ENCODE measurements at regions not wholly inside any gene's neighbourhood (a gene's known extent, or its start where the extent isn't known, plus 50 kb on each side); places are given as distances from the start of the nearest gene placed in this dataset.
A peak's percentile ranks its signal among the peaks of the same experiment; 100 is the strongest.

DNA sequence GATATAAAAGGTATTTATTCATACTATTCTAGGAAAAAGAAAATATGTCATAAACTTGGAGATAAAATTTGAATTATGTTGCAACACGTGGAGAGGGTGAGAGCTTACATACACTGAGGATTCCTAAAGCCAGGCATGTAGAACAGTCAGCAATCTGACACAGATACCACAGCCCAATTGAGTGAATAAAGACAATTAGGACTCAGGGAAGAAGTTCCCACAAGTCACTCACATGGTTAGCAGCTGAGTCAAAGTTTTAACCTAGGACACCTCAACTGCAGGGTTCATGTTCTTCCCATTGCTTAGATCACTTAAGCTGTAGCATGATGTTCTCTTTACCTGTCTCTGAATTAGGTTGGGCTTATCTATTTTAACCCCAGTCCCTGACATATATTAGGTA lies 189.5 kb downstream of the CMPK2 start:
- Histone ChIP-seq H3K4me3 (ENCODE audit: low read length) (no peak overlapping the region), H3K9me3 (ENCODE audit: insufficient read depth, low read depth, low read length) (no peaks in the 10 kb centered on the region), H3K9ac (ENCODE audit: low read depth, low read length) (no peak overlapping the region), H3K36me3 (ENCODE audit: insufficient read depth, low read depth, low read length) (no peaks in the 10 kb centered on the region), H3K27ac (ENCODE audit: low read length) (no peak overlapping the region), H3K4me1 (ENCODE audit: insufficient read depth, low read length) (peaks cover 13% of the 10 kb centered on the region; the same call in 1 of the 2 replicates), H3K27me3 (ENCODE audit: insufficient read depth, low read length) (peaks cover 14% of the 10 kb centered on the region; the same call in 1 of the 2 replicates)

DNA sequence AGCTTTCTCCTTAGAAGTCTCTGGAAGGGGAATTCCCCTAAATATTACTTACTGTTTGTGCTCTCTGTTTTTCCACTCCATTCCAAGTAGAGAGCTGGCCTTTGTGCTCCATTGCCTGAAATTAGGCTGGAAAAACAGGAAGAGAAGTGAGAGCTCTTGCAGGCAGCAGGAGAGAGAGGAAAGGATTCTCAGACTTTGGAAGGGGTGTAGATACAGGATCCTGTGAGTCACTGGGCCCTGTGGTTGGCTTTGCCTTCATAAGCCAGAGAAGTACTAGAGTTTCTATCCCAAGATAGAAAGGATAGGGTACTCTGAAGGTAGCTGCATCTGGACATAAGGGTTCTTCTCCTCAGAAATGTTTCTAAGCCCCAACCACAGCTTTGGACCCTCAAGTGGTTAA lies 188.9 kb downstream of the CMPK2 start:
- H3K36me3 ChIP-seq (ENCODE audit: insufficient read depth, low read depth, low read length): no peaks in the 10 kb centered on the region
- H3K27ac ChIP-seq (ENCODE audit: low read length): no peak overlapping the region
- no peaks in the 10 kb centered on the region for H3K9me3 ChIP-seq (ENCODE audit: insufficient read depth, low read depth, low read length)
- peaks cover 18% of the 10 kb centered on the region; the same call in 1 of the 2 replicates for H3K4me1 ChIP-seq (ENCODE audit: insufficient read depth, low read length)
- H3K27me3 ChIP-seq (ENCODE audit: insufficient read depth, low read length): peaks cover 14% of the 10 kb centered on the region; the same call in 1 of the 2 replicates
- H3K4me3 ChIP-seq (ENCODE audit: low read length): no peak overlapping the region
- no peak overlapping the region for H3K9ac ChIP-seq (ENCODE audit: low read depth, low read length)

DNA sequence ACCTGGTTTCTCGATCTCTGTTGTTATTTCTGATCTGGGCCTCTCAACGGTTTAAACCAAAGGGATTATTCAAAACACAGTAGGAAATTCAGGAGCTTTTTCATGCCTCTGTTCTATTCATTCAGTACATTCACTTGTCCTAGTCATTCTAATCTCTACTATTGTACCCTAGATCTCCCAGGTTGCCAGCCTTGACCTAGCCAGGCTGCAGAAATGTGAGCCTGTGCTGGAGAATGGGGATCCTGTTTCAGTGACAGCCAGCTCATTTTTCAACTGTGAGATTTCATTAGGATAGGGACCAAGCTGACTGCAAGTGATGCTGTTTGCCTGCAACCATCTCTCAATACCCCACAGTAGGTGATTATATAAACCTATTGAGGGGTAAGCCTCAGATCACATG lies 186.2 kb downstream of the CMPK2 start:
- no peak overlapping the region for H3K9ac ChIP-seq (ENCODE audit: low read depth, low read length)
- H3K9me3 ChIP-seq (ENCODE audit: insufficient read depth, low read depth, low read length): no peaks in the 10 kb centered on the region
- H3K36me3 ChIP-seq (ENCODE audit: insufficient read depth, low read depth, low read length): no peaks in the 10 kb centered on the region
- H3K4me1 ChIP-seq (ENCODE audit: insufficient read depth, low read length): peaks cover 18% of the 10 kb centered on the region; the same call in 1 of the 2 replicates
- no peak overlapping the region for H3K27ac ChIP-seq (ENCODE audit: low read length)
- peaks cover 14% of the 10 kb centered on the region; the same call in 1 of the 2 replicates for H3K27me3 ChIP-seq (ENCODE audit: insufficient read depth, low read length)
- peak overlapping the region; percentile 23; the same call in 1 of the 2 replicates for H3K4me3 ChIP-seq (ENCODE audit: low read length)

DNA sequence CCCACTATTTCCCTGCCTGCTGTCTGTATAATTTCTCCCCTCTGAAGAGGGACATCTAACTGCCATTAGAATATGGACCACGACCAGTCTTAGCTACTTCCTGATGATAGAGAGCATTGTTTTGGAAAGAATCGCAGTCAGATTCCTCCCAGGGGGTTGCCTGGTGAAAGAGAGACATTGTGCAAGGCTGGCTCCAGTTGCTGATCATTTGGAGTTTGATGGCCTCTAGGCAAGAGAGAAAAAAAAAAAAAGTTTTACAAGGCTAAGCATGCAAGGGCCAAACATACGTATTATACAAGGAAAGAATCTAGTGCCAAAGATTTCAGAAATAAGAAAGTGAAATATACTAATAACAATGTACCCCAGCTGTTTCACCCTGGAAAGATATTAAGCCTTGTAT lies 182.2 kb downstream of the CMPK2 start:
- no peak overlapping the region for H3K9ac ChIP-seq (ENCODE audit: low read depth, low read length)
- peaks cover 18% of the 10 kb centered on the region; the same call in 1 of the 2 replicates for H3K4me1 ChIP-seq (ENCODE audit: insufficient read depth, low read length)
- H3K9me3 ChIP-seq (ENCODE audit: insufficient read depth, low read depth, low read length): peaks cover 9% of the 10 kb centered on the region; the same call in 1 of the 2 replicates
- no peak overlapping the region for H3K27ac ChIP-seq (ENCODE audit: low read length)
- H3K36me3 ChIP-seq (ENCODE audit: insufficient read depth, low read depth, low read length): no peaks in the 10 kb centered on the region
- H3K4me3 ChIP-seq (ENCODE audit: low read length): no peak overlapping the region
- H3K27me3 ChIP-seq (ENCODE audit: insufficient read depth, low read length): peaks cover 5% of the 10 kb centered on the region; the same call in 1 of the 2 replicates

DNA sequence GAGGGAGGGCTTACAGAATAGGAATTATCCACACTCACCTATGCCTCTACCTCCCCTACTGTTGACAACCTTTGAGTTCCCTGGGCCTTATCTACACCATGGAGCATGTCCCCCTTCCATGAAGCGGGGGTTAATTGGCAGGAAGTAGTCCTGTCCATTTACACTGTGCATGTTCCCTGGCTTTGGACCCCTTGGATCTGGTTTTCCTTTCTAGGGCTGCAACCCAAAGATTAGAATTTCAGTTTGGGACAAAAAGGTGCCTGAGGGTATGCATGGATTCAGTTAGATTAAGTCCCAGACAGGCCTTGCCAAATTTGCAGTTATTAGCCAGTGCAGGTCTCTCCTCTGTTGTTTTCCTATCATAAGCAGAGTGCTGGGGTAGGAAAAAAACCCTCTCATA lies 180.3 kb downstream of the CMPK2 start:
- no peaks in the 10 kb centered on the region for H3K36me3 ChIP-seq (ENCODE audit: insufficient read depth, low read depth, low read length)
- H3K4me3 ChIP-seq (ENCODE audit: low read length): no peak overlapping the region
- H3K4me1 ChIP-seq (ENCODE audit: insufficient read depth, low read length): peaks cover 9% of the 10 kb centered on the region; the same call in 1 of the 2 replicates
- H3K9ac ChIP-seq (ENCODE audit: low read depth, low read length): no peak overlapping the region
- H3K9me3 ChIP-seq (ENCODE audit: insufficient read depth, low read depth, low read length): peaks cover 9% of the 10 kb centered on the region; the same call in 1 of the 2 replicates
- H3K27me3 ChIP-seq (ENCODE audit: insufficient read depth, low read length): no peaks in the 10 kb centered on the region; the same call in 1 of the 2 replicates
- H3K27ac ChIP-seq (ENCODE audit: low read length): no peak overlapping the region

DNA sequence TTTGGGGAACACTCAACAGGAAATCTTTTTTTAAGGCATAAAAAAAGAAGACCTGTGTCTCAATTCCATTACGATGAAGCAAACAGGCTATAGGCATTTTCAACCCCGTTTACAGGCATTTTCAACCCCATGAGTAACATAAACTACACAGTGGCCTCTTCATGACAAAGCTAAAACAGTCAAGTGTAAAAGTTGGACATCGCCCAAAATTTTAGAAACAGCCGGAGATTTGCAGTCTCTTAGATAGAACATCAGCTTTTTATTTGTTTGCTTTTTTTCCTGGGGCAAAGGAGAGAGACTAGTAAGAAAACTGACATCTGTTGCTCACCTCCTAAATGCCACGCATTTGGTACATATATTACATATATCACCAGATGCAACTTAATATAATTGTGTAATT lies 173.7 kb downstream of the CMPK2 start:
- Histone ChIP-seq H3K4me1 (ENCODE audit: insufficient read depth, low read length) (no peaks in the 10 kb centered on the region; the same call in 1 of the 2 replicates), H3K9ac (ENCODE audit: low read depth, low read length) (no peak overlapping the region), H3K27me3 (ENCODE audit: insufficient read depth, low read length) (no peaks in the 10 kb centered on the region), H3K4me3 (ENCODE audit: low read length) (no peak overlapping the region), H3K36me3 (ENCODE audit: insufficient read depth, low read depth, low read length) (no peaks in the 10 kb centered on the region), H3K27ac (ENCODE audit: low read length) (no peak overlapping the region), H3K9me3 (ENCODE audit: insufficient read depth, low read depth, low read length) (peaks cover 3% of the 10 kb centered on the region; the same call in 1 of the 2 replicates)

DNA sequence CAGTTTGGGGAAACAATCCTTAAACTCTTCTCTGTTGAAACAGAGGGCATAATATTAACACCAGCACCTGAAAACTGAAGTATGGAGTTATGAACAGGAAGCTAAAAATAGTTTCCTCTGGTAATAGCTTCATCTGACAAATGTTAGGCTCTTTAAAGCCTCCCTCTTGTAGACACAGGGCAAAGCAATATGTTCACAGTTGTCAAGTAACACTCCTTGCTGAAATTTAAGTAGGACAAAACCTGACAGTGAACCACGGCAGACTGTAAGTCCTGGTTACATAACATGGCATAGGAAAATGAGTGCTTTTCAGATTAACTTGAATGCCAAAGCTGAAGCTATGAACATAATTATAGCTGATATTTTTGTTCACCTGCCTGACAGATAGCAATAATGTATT lies 172.9 kb downstream of the CMPK2 start:
- Histone ChIP-seq H3K27me3 (ENCODE audit: insufficient read depth, low read length) (no peaks in the 10 kb centered on the region), H3K27ac (ENCODE audit: low read length) (no peak overlapping the region), H3K9ac (ENCODE audit: low read depth, low read length) (no peak overlapping the region), H3K4me3 (ENCODE audit: low read length) (no peak overlapping the region), H3K36me3 (ENCODE audit: insufficient read depth, low read depth, low read length) (no peaks in the 10 kb centered on the region), H3K4me1 (ENCODE audit: insufficient read depth, low read length) (no peaks in the 10 kb centered on the region; the same call in 1 of the 2 replicates), H3K9me3 (ENCODE audit: insufficient read depth, low read depth, low read length) (peaks cover 1% of the 10 kb centered on the region; the same call in 1 of the 2 replicates)

DNA sequence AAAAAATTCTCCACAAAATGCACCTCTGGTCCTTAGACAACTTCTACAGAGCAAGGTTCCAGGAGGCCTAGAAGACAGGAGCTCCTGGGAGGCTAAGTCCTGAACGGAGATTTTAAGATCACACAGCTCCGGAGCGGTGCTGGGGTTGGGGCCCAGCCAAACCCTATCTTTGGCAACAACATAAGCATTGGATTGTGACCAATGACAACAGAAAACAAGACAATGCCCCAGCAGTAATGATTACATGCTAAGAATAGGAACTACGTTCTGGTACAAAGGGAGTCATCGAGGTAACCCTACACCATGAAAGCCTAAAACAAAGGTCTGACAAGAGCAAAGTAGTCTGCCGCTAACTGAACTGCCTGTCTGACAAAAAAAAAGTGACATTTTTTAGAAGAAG lies 171.2 kb downstream of the CMPK2 start:
- Histone ChIP-seq H3K27ac (ENCODE audit: low read length) (no peak overlapping the region), H3K9me3 (ENCODE audit: insufficient read depth, low read depth, low read length) (no peaks in the 10 kb centered on the region), H3K36me3 (ENCODE audit: insufficient read depth, low read depth, low read length) (no peaks in the 10 kb centered on the region), H3K4me3 (ENCODE audit: low read length) (no peak overlapping the region), H3K27me3 (ENCODE audit: insufficient read depth, low read length) (no peaks in the 10 kb centered on the region), H3K4me1 (ENCODE audit: insufficient read depth, low read length) (no peaks in the 10 kb centered on the region; the same call in 1 of the 2 replicates), H3K9ac (ENCODE audit: low read depth, low read length) (no peak overlapping the region)

DNA sequence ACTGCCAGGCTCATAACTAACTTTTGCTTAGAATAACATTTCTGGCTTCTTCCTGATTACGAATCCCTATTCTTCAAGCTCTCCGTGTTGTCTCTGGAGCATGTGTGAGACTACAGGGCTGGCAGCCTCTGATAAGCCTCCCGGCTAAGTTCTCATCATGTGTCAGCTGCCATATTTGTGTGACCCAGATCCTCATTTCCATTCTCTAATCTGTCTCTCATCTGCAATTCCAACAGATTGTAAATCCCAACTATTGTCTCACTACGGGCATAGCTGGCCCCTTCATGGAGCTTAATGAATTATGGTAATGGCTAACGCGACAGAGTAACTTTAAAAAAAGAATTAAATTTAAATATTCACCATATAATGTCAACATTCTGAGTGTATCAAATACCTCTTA lies 165.4 kb downstream of the CMPK2 start:
- Histone ChIP-seq H3K36me3 (ENCODE audit: insufficient read depth, low read depth, low read length) (no peaks in the 10 kb centered on the region), H3K9ac (ENCODE audit: low read depth, low read length) (no peak overlapping the region), H3K27ac (ENCODE audit: low read length) (no peak overlapping the region), H3K4me1 (ENCODE audit: insufficient read depth, low read length) (no peaks in the 10 kb centered on the region), H3K9me3 (ENCODE audit: insufficient read depth, low read depth, low read length) (peaks cover 24% of the 10 kb centered on the region), H3K4me3 (ENCODE audit: low read length) (no peak overlapping the region), H3K27me3 (ENCODE audit: insufficient read depth, low read length) (no peaks in the 10 kb centered on the region)

DNA sequence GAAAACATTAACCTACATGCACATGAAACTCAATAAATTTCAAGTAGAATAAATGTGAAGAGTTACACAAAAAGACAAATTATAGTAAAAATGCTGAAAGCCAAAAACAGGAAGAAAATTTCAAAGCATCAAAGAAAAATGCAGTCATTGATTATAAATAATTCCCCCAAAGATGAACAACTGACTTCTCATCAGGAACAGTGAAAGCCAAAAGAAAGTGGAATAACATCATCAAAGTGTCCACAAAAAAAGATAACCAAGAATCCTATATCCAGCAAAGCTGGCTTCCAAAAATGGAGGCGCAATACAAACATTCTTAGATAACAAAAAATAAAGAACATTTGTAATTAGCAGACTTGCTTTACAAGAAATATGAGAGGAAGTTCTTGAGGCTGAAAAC lies 161.6 kb downstream of the CMPK2 start:
- Histone ChIP-seq H3K4me3 (ENCODE audit: low read length) (no peak overlapping the region), H3K27ac (ENCODE audit: low read length) (no peak overlapping the region), H3K36me3 (ENCODE audit: insufficient read depth, low read depth, low read length) (no peaks in the 10 kb centered on the region), H3K9me3 (ENCODE audit: insufficient read depth, low read depth, low read length) (peaks cover 24% of the 10 kb centered on the region), H3K4me1 (ENCODE audit: insufficient read depth, low read length) (no peaks in the 10 kb centered on the region), H3K9ac (ENCODE audit: low read depth, low read length) (no peak overlapping the region), H3K27me3 (ENCODE audit: insufficient read depth, low read length) (no peaks in the 10 kb centered on the region)

DNA sequence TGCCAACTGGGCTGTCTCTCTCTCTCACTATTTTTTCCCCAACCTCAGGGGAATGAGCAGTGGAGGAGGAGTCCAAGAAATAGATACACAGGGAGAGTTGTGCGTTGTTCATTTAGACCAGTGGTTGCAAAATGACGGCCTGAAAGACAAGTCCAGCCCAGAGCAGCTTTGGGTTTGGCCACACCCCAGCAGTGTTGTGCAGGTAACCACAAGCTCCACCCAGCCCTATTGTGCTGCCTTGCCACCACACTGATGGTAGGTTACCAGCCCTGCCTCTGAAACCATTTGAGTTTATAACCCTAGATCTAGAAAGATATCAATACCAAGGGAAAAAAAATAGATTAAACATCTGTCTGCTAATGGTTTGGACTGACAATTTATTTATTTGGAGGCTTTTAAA lies 144.3 kb downstream of the CMPK2 start:
- no peak overlapping the region for H3K27ac ChIP-seq (ENCODE audit: low read length)
- no peaks in the 10 kb centered on the region for H3K4me1 ChIP-seq (ENCODE audit: insufficient read depth, low read length)
- no peaks in the 10 kb centered on the region for H3K27me3 ChIP-seq (ENCODE audit: insufficient read depth, low read length)
- no peak overlapping the region for H3K9ac ChIP-seq (ENCODE audit: low read depth, low read length)
- H3K4me3 ChIP-seq (ENCODE audit: low read length): no peak overlapping the region
- H3K36me3 ChIP-seq (ENCODE audit: insufficient read depth, low read depth, low read length): no peaks in the 10 kb centered on the region
- H3K9me3 ChIP-seq (ENCODE audit: insufficient read depth, low read depth, low read length): no peaks in the 10 kb centered on the region

DNA sequence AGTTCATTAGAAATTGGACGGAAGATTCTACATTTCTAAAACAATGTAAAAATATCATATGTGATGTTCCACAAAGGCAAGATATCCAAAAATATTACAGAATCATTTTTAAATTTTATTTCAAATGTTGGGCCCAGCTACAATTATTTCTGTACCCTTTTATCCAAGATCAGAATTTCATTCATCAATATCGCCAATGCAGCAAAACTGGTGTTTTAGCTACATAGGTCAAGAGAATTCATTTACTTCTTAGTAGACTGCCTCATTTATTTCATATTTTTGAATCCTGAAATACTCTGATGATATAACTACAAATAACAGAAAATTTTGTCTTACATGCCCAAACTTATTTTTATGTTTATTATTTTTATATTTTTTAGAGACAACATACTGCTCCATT lies 143.1 kb downstream of the CMPK2 start:
- H3K4me3 ChIP-seq (ENCODE audit: low read length): no peak overlapping the region
- no peaks in the 10 kb centered on the region for H3K36me3 ChIP-seq (ENCODE audit: insufficient read depth, low read depth, low read length)
- no peaks in the 10 kb centered on the region for H3K9me3 ChIP-seq (ENCODE audit: insufficient read depth, low read depth, low read length)
- no peak overlapping the region for H3K9ac ChIP-seq (ENCODE audit: low read depth, low read length)
- no peak overlapping the region for H3K27ac ChIP-seq (ENCODE audit: low read length)
- no peaks in the 10 kb centered on the region for H3K4me1 ChIP-seq (ENCODE audit: insufficient read depth, low read length)
- H3K27me3 ChIP-seq (ENCODE audit: insufficient read depth, low read length): no peaks in the 10 kb centered on the region
